A673 (cell line): ENCODE measurements at regions not wholly inside any gene's neighbourhood (a gene's known extent, or its start where the extent isn't known, plus 50 kb on each side); places are given as distances from the start of the nearest gene placed in this dataset.

ENCODE experiments used
- EZH2 ChIP-seq: fragments of 200-600 bp; sonication (generic); IDR thresholded peaks from 2 replicates; pipeline ENCODE4 v1.6.1; 2017; ENCODE audit warnings: borderline replicate concordance, low read depth, mild to moderate bottlenecking, mixed read lengths, antibody characterized with exemption, low read length; ENCODE audit not compliant: poor library complexity, severe bottlenecking
- TF ChIP-seq, protein P1 (sequence below): fragments of 300-800, 200-600 bp; sonication (generic); conservative IDR thresholded peaks from 2 replicates; pipeline ENCODE4 v1.5.1; 2017; ENCODE audit warnings: low read depth, mild to moderate bottlenecking, antibody characterized with exemption, low read length, moderate library complexity, mixed read lengths

DNA sequence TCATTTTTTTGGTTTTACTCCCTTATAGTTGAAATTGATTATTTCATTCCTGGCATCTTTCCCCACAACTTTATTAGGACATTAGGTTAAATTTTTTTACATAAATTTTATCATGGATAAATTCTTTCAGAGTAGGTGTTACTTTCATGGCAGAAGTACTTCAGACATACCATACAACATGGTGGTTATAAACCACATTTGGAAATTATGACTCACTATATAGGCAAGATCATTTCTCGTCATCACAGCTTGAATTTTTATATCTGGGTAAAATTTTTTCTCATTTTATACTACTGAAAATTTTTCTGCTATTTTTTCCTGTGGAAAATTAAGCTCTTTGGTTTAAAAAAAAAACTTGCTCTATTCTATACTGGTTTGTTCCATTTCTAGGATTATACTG is 111.9 kb upstream of the COL5A2 start:
- TF ChIP-seq, protein P1, sequence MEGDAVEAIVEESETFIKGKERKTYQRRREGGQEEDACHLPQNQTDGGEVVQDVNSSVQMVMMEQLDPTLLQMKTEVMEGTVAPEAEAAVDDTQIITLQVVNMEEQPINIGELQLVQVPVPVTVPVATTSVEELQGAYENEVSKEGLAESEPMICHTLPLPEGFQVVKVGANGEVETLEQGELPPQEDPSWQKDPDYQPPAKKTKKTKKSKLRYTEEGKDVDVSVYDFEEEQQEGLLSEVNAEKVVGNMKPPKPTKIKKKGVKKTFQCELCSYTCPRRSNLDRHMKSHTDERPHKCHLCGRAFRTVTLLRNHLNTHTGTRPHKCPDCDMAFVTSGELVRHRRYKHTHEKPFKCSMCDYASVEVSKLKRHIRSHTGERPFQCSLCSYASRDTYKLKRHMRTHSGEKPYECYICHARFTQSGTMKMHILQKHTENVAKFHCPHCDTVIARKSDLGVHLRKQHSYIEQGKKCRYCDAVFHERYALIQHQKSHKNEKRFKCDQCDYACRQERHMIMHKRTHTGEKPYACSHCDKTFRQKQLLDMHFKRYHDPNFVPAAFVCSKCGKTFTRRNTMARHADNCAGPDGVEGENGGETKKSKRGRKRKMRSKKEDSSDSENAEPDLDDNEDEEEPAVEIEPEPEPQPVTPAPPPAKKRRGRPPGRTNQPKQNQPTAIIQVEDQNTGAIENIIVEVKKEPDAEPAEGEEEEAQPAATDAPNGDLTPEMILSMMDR = no peak
- TF ChIP-seq EZH2 = no peak
